Retinal pigment epithelial cell (primary cell): ENCODE measurements at regions not wholly inside any gene's neighbourhood (a gene's known extent, or its start where the extent isn't known, plus 50 kb on each side); places are given as distances from the start of the nearest gene placed in this dataset.

Experiments
- DNase-seq: peaks from one replicate; pipeline ENCODE4 v3.0.0-alpha.2; 2010; ENCODE audit warnings: low read depth
- H3K4me3 ChIP-seq: 2 replicates; pipeline ENCODE4 v1.5.1; 2011; ENCODE audit warnings: mild to moderate bottlenecking, low read length, control low read depth, moderate library complexity
- CTCF ChIP-seq: conservative IDR thresholded peaks from 2 replicates; pipeline ENCODE4 v1.5.1; 2011; ENCODE audit warnings: low read depth, low read length, control low read depth, inconsistent platforms

- no peak for TF ChIP-seq CTCF
- DNase-seq: no peak
- H3K4me3 ChIP-seq: no peak overlapping the region
Measured at GRCh38 chr16:11447272-11447671, 102.0 kb downstream of the RMI2 start.

- TF ChIP-seq CTCF: no peak
- DNase-seq: no peak
- H3K4me3 ChIP-seq: no peak overlapping the region
Measured at GRCh38 chr16:11447836-11448235, 102.6 kb downstream of the RMI2 start.

GRCh38 chr16:11448796-11449416, 103.6 kb downstream of the RMI2 start:
- no peak overlapping the region for H3K4me3 ChIP-seq
- DNase-seq: no peak
- no peak for TF ChIP-seq CTCF

- no peak overlapping the region for H3K4me3 ChIP-seq
- no peak for TF ChIP-seq CTCF
- no peak for DNase-seq
Measured at GRCh38 chr16:11449716-11450115, 104.5 kb downstream of the RMI2 start.

- DNase-seq: no peak
- no peak overlapping the region for H3K4me3 ChIP-seq
- no peak for TF ChIP-seq CTCF
Measured at GRCh38 chr16:11450136-11450535, 104.9 kb downstream of the RMI2 start.

GRCh38 chr16:11452298-11452697, 107.0 kb downstream of the RMI2 start:
- no peak overlapping the region for H3K4me3 ChIP-seq
- TF ChIP-seq CTCF: no peak
- DNase-seq: no peak

GRCh38 chr16:11452746-11453389, 107.6 kb downstream of the RMI2 start:
- no peak for DNase-seq
- no peak overlapping the region for H3K4me3 ChIP-seq
- no peak for TF ChIP-seq CTCF
